ENCODE measurements at regions not wholly inside any gene's neighbourhood (a gene's known extent, or its start where the extent isn't known, plus 50 kb on each side); places are given as distances from the start of the nearest gene placed in this dataset.

- TF ChIP-seq, protein P1, sequence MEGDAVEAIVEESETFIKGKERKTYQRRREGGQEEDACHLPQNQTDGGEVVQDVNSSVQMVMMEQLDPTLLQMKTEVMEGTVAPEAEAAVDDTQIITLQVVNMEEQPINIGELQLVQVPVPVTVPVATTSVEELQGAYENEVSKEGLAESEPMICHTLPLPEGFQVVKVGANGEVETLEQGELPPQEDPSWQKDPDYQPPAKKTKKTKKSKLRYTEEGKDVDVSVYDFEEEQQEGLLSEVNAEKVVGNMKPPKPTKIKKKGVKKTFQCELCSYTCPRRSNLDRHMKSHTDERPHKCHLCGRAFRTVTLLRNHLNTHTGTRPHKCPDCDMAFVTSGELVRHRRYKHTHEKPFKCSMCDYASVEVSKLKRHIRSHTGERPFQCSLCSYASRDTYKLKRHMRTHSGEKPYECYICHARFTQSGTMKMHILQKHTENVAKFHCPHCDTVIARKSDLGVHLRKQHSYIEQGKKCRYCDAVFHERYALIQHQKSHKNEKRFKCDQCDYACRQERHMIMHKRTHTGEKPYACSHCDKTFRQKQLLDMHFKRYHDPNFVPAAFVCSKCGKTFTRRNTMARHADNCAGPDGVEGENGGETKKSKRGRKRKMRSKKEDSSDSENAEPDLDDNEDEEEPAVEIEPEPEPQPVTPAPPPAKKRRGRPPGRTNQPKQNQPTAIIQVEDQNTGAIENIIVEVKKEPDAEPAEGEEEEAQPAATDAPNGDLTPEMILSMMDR (conservative IDR thresholded peaks at IDR 0.05 in 1 of 2, IDR thresholded peaks at IDR 0.05 in 1 of 2; ENCODE audit: extremely low read depth in 1 of 2, insufficient read depth in 1 of 2, low read depth in 1 of 2, low read length in 2 of 2) = no peak
- TF ChIP-seq EZH2 (IDR thresholded peaks at IDR 0.05; ENCODE audit: borderline replicate concordance, low read length) = no peak
Measured at GRCh38 chr6:56889492-56889891, 65.4 kb upstream of the BEND6 start.
